Gastrocnemius medialis (tissue), 4 donors: ENCODE measurements at regions not wholly inside any gene's neighbourhood (a gene's known extent, or its start where the extent isn't known, plus 50 kb on each side); places are given as distances from the start of the nearest gene placed in this dataset.
"Not testable (repeated sequence)": the region's sequence is repeated elsewhere in the genome, so short reads cannot be mapped to it uniquely, and the experiment has no call there.

Experiments
- ATAC-seq, 2 donors: fragments of 150-250 bp; one replicate each; pipeline ENCODE4 v1.9.1; 2016
- DNase-seq, 2 donors: peaks; one replicate each; pipeline ENCODE4 v3.0.0-alpha.2; 2019
- H3K27ac ChIP-seq, 4 donors: fragments of 200-600 bp; sonication (generic); 1 replicate in 1 of 4; 2 replicates in 3 of 4; pipeline ENCODE4 v1.5.1; 2016 to 2018; ENCODE audit warnings: mild to moderate bottlenecking in 2 of 4, moderate library complexity in 1 of 4
- H3K27me3 ChIP-seq, 3 donors: fragments of 200-600 bp; sonication (generic) in 2 of 3; 1 replicate in 1 of 3; 2 replicates in 2 of 3; pipeline versions ENCODE4 v1.5.1 to v1.6.0; 2016 to 2019; ENCODE audit warnings: mild to moderate bottlenecking in 1 of 3, moderate library complexity in 1 of 3
- H3K36me3 ChIP-seq, 2 donors: fragments of 200-600 bp; sonication (generic) in 1 of 2; one replicate each; pipeline ENCODE4 v1.5.1; 2017 to 2018
- H3K4me1 ChIP-seq, 2 donors: fragments of 200-600 bp; sonication (generic) in 1 of 2; one replicate each; pipeline ENCODE4 v1.5.1; 2016 to 2017; ENCODE audit warnings: mild to moderate bottlenecking in 2 of 2
- H3K4me3 ChIP-seq, 4 donors: fragments of 200-600 bp; sonication (generic) in 3 of 4; 1 replicate in 1 of 4; 2 replicates in 3 of 4; pipeline ENCODE4 v1.5.1; 2016 to 2019; ENCODE audit warnings: mild to moderate bottlenecking in 2 of 4
- H3K9me3 ChIP-seq, 3 donors: fragments of 200-600 bp; sonication (generic) in 2 of 3; 1 replicate in 1 of 3; 2 replicates in 2 of 3; pipeline ENCODE4 v1.5.1; 2016 to 2019
- POLR2A ChIP-seq, 2 donors: fragments of 450-650 bp; IDR thresholded peaks; one replicate each; pipeline ENCODE4 v1.6.1; 2017; ENCODE audit warnings: antibody characterized with exemption in 2 of 2, mild to moderate bottlenecking in 2 of 2, moderate library complexity in 2 of 2
- in situ Hi-C, 4 donors: fragments of 200-750 bp; cut with MboI; loops; one replicate each; pipeline versions ENCODE4 v1.15.0 to v1.8.0; 2017; ENCODE audit warnings: low sequenced_read_pairs in 4 of 4
- intact Hi-C: fragments of 100-400 bp; cut with DNase I; formaldehyde crosslinking; loops from one replicate; pipeline ENCODE4 v1.15.1; 2023; ENCODE audit warnings: low total_unique reads
- TF ChIP-seq, protein P1 (sequence below), 5 experiments: fragments of 450-650 bp in 3 of 5; fragments of 200-600 bp in 2 of 5; sonication (generic) in 2 of 5; IDR thresholded peaks in 4 of 5; conservative IDR thresholded peaks in 1 of 5; 1 replicate in 4 of 5; 2 replicates in 1 of 5; pipeline ENCODE4 v1.5.1; 2016 to 2019; ENCODE audit warnings: antibody characterized with exemption in 5 of 5, mild to moderate bottlenecking in 3 of 5, moderate library complexity in 3 of 5

DNA sequence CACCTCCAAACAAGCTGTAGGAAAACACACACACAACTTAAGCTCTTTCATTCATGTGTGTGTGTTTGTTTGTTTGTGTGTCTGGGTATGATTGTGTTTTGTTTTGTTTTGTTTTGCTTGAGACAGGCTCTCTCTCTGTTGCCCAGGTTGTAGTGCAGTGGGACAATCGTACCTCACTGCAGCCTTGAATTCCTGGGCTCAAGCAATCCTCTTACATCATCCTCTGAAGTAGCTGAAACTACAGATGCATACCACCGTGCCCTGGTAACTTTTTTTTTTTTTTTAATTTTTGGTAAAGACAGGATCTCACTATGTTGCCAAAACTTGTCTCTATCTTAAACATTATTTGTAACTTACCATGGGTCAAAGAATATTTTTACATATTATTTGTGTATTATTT, 431.7 kb downstream of the SLITRK1 start:
- H3K4me3 ChIP-seq = no peak overlapping the region
- no peak for DNase-seq
- TF ChIP-seq, protein P1, sequence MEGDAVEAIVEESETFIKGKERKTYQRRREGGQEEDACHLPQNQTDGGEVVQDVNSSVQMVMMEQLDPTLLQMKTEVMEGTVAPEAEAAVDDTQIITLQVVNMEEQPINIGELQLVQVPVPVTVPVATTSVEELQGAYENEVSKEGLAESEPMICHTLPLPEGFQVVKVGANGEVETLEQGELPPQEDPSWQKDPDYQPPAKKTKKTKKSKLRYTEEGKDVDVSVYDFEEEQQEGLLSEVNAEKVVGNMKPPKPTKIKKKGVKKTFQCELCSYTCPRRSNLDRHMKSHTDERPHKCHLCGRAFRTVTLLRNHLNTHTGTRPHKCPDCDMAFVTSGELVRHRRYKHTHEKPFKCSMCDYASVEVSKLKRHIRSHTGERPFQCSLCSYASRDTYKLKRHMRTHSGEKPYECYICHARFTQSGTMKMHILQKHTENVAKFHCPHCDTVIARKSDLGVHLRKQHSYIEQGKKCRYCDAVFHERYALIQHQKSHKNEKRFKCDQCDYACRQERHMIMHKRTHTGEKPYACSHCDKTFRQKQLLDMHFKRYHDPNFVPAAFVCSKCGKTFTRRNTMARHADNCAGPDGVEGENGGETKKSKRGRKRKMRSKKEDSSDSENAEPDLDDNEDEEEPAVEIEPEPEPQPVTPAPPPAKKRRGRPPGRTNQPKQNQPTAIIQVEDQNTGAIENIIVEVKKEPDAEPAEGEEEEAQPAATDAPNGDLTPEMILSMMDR (IDR thresholded peaks at IDR 0.05 in 4 of 5, conservative IDR thresholded peaks at IDR 0.05 in 1 of 5) = no peak
- TF ChIP-seq POLR2A (IDR thresholded peaks at IDR 0.05) = no peak
- H3K27ac ChIP-seq = no peak overlapping the region
- no peaks in the 10 kb centered on the region for H3K27me3 ChIP-seq
- intact Hi-C loops = no loop called here
- no peak for ATAC-seq
- in situ Hi-C loops = no loop called here
- no peaks in the 10 kb centered on the region for H3K36me3 ChIP-seq
- H3K4me1 ChIP-seq = no peaks in the 10 kb centered on the region
- H3K9me3 ChIP-seq = no peaks in the 10 kb centered on the region

DNA sequence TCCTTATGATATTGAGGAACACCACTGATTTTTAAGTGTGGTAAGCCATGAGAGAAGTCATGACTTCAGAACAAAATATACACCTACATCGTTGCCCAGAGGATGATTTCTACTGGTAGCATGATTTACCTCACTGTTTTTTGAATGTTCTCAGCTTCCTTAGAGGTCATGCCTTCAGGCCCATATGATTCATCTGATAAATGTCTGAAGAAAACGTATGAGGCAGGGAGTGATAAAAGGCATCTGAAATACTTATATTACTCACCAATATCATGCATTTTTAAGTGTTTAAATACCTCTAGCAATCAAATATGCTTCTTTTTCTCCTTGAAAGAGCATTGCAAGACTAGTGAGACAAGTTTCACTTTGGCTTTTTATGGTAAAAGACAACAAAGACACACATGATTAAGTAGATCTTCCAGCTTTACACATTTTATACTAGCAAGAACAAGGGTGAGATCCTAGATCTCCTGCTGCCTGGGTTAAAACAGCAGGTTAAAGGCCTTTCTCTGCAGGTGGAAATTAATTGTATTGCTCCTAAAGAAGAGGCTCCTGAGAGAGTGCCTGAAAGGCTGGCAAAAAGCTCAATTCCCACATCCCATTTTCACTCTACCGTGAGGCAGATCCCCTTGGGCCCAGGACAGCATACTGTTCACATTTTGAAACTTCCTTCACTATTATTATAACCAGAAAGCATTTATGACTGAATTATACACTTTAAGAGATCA, 432.4 kb downstream of the SLITRK1 start:
- intact Hi-C loops = no loop called here
- TF ChIP-seq, protein P1 (IDR thresholded peaks at IDR 0.05 in 4 of 5, conservative IDR thresholded peaks at IDR 0.05 in 1 of 5) = no peak
- no peak for TF ChIP-seq POLR2A (IDR thresholded peaks at IDR 0.05)

DNA sequence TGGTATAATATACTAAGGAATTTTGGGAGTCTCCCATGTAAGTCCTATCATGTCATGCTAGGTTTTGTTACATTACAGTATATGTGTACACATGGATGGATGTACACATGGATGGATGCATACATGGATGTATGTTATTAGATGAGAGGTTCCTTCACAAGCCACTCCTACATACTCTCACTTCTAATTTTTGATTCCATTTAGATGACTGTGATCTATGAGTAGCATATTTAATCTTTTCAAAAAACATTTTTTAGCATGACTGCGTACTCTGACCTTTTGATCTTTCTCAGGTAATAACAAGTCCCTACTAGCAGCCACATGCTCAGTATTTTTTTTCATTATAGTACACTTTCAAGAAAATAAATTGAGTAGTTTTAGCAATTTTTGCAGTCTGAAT, 441.8 kb downstream of the SLITRK1 start:
- intact Hi-C loops = no loop called here
- DNase-seq (no peak), ATAC-seq (no peak)
- no peak overlapping the region for H3K27ac ChIP-seq
- no peaks in the 10 kb centered on the region for H3K9me3 ChIP-seq
- no peaks in the 10 kb centered on the region for H3K27me3 ChIP-seq
- no peak overlapping the region for H3K4me3 ChIP-seq
- no peaks in the 10 kb centered on the region for H3K36me3 ChIP-seq
- in situ Hi-C loops = no loop called here
- no peaks in the 10 kb centered on the region for H3K4me1 ChIP-seq
- TF ChIP-seq, protein P1 (IDR thresholded peaks at IDR 0.05 in 4 of 5, conservative IDR thresholded peaks at IDR 0.05 in 1 of 5) = no peak
- no peak for TF ChIP-seq POLR2A (IDR thresholded peaks at IDR 0.05)

More for the DNA sequence above, 432.4 kb downstream of the SLITRK1 start:
- Histone ChIP-seq H3K27ac (no peak overlapping the region), H3K9me3 (no peaks in the 10 kb centered on the region), H3K27me3 (no peaks in the 10 kb centered on the region), H3K4me3 (no peak overlapping the region), H3K36me3 (no peaks in the 10 kb centered on the region), H3K4me1 (no peaks in the 10 kb centered on the region)
- DNase-seq (no peak), ATAC-seq (no peak)
- in situ Hi-C loops = no loop called here

DNA sequence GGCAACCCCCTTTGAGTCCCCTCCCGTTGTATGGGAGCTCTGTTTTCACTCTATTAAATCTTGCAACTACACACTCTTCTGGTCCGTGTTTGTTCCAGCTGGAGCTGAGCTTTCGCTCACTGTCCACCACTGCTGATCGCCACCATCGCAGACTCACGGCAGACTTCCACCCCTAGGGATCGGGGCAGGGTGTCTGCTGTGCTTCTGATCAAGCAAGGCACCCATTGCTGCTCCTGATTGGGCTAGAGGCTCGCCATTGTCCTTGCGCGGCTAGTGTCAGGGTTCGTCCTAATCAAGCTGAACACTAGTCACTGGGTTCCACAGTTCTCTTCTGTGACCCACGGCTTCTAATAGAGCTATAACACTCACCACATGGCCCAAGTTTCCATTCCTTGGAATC, 442.8 kb downstream of the SLITRK1 start:
- in situ Hi-C loops, intact Hi-C loops, H3K36me3 ChIP-seq, H3K4me1 ChIP-seq, H3K27ac ChIP-seq, ATAC-seq, H3K9me3 ChIP-seq, H3K27me3 ChIP-seq, H3K4me3 ChIP-seq, DNase-seq: not testable (repeated sequence)

DNA sequence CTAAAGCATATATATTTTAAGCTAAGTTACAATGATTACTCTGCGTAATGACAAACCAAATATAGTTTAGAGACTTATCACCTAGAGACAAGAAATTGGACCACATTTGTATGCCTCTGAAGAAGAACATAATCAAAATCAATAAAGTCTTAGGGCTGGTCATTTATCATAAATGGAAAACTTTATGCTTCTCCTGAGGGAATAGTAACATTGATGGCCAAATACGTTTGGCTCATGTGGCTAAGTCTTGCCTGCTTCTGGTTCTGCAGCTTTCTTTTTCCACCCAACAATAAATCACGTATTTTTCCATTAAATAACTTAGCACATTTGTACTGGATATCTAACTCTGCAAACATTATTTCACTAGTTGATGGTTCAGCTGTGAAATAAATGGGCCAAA, 458.4 kb downstream of the SLITRK1 start:
- Histone ChIP-seq H3K27ac (no peak overlapping the region), H3K27me3 (no peaks in the 10 kb centered on the region), H3K4me3 (no peak overlapping the region), H3K9me3 (no peaks in the 10 kb centered on the region), H3K36me3 (no peaks in the 10 kb centered on the region), H3K4me1 (no peaks in the 10 kb centered on the region)
- in situ Hi-C loops (no loop called here), intact Hi-C loops (no loop called here)
- no peak for TF ChIP-seq POLR2A (IDR thresholded peaks at IDR 0.05)
- TF ChIP-seq, protein P1 (IDR thresholded peaks at IDR 0.05 in 4 of 5, conservative IDR thresholded peaks at IDR 0.05 in 1 of 5) = no peak
- no peak for DNase-seq
- no peak for ATAC-seq
